ENCODE measurements at regions not wholly inside any gene's neighbourhood (a gene's known extent, or its start where the extent isn't known, plus 50 kb on each side); places are given as distances from the start of the nearest gene placed in this dataset.

DNA sequence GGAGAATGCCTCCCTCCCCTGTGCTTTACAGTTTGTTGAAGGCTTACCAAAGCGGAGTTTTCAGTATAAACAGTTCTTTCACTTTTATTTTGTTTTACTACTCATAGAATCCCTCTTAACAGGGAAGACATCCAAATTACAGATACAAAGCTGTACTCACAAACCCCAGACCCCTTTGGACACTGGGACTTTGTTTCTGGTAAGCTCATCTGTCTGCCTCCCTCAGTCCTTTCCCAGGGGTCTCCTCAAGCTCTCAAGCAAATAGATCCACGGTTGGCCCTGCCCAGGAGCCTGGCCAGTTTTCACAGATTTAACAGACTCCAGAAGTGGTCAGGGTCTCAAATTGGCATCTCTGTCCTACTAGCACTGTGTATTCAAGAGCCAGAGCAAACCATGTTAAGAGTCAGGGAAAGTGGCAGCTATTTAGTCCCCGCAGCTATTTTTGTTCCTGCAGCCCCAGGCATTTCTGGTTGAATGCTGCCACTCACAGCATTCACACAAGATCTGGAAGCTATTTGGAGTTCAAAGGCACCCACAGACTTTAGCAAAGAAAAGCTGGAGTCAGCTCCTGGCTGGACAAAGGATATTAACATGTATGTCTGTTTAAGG is 54.2 kb downstream of the TMEM100 start:
- DNase-seq: no peak

DNA sequence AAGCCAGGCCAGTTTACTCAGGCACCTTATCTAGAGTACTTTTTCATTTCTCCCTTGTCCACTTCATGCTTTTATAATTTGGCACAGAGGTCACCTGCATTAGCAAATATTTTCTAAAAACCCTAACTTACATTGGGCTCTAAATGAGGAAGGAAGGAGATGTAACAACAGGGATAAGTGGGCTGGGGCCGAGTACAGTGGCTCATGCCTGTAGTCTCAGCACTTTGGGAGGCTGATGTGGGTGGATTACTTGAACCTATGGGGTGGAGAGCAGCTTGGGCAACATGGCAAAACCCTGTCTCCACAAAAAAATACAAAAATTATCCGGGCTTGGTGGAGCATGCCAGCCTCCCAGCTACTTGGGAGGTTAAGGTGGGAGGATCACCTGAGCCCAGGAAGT is 55.9 kb downstream of the TMEM100 start:
- DNase-seq: no peak

DNA sequence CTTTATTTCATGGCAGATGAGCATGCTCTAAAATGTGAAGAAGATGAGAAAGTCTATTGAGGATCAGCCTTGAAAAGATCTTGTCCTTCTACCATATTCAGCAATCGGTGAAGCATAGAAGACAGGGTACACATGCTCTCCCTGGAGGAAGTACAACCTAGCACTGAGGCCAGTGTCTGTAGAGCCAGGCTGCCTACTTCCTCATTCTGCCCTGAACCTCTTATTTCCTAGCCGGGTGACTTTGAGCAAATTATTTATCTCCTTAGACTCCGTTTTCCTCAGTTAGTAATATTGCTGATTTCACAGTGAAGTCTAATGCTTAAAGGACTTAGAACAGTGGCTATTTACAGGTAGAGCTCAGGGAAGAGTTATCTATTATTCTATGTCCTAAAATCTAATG is 58.4 kb downstream of the TMEM100 start:
- no peak for DNase-seq

DNA sequence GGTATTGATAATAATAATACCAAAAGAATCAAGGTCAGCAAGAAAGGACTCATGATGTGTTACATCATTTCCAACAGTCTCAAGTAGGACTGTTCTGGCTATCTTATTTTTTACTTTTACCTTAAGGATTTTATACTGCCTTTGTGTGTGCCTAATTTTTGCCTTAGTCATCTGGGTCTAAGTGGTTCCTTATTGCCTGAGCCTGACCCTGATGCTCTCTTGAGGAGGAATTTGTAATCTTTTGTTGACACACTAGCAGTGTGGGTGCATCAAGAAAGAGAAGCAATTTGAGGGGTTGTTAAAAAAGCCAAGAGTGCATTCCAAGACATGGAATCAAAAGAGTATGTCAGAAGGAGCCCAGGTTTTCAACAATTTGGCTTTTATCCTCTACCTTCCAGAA is 59.3 kb downstream of the TMEM100 start:
- no peak for DNase-seq

DNA sequence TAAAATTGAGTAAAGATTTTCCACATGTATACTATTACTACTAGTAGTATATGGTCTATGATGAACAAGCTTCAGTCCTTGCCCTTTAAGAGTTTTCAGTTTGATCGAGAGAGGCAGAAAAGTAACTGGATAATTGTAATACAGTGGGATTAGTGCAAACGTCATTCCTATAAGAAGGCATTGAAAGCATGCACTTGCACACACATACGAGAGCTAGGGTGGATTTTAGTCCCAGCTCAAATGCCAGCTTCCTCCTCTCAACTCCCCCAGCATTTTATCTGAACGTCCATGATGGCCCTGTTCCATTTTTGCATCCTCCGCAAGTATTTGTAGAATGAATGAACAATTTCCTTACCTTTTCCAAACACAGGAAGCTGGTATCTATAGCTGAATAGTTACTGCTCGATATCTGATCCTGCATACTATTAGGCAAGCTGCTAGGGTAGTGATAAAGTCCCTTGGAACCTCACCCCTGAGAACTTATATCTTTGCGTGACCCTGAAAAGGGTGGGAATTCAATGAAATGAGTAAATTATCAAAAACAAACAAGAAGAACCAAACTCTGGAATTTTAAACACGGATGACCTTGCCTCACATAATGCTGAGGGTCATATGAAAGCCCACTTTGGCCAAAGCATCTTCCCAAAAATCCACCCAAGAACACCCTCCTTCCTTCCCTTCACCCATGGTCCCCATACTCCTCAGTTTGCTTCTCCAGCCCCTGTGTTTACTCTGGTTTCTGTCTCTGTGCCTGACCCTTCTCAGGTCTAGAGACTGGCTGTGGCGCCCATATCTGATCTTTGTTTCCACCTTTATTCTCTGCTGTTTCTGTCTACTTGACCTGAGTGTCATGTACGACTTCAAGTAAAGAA is 60.5 kb downstream of the TMEM100 start:
- no peak for DNase-seq

DNA sequence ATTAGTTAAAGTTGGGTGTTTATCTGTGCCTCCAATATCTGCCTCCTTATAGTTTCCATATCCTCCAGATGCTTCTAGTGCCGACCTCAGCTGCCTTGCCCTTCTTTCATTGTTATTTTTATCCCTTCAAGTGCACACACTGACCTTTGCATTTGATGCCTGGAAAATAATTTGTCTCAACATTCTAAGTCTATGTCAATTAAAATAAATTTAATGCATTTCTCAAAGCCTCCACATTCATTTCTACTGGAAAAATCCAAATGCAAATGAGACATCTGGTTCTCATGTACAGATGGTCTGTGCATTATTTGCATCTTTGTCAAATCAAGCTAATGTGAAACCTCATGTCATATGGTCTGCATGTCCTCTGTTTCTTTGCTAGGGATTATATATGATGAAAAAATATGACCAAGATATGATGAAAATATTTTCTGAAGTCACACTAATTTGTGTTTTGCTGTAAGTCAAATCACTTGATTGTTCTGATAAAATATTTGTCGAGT is 61.4 kb downstream of the TMEM100 start:
- no peak for DNase-seq

DNA sequence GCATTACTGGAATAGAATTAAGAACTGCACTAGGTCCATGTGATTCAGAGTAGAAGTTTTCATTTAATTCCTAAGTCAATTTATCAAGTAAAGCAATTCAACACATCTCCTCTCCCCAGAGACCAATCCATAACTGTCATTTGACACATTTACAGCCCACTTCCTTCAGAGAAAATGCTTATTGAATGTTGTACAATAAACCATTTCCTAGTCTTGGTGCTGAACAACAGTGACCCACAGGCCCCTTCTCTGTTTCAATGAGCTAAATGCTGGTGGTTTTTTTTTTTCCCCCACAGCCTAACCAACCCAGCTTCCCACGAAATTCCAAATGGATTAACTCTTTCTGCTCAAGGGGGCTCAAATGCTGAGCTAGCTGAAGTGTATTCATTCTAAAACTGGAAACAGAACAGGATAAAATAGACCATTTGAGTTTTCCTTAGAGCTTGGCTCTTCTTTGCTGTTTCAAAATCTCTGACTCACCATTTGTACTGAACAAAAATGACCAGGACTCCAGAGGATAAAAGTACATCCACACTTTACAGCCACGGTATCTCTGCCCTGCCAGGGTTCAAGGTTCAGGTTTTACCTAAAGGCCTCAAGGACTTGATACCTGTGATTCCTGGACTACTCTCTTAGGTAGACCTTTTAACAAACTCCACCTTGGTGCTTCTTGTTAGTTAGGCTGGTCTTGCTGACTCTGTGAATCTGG is 62.3 kb downstream of the TMEM100 start:
- DNase-seq: no peak

DNA sequence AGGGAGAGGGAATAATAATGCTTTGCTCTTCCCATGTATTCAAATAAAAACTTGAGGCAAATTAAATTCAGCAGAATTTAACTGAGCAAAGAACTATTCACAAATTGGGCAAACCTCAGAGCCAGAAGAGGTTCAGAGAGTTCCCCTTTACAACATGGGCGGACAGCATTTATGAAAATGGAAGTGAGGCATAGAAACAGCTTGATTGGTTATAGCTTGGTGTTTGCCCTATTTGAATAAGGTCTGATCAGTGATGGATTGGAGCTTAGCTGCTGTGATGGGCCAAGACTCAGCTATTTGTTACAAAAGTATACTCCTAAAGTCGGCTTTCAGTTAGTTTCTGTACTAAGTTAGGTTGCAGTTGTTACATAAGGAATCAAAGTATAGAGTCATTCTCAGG is 63.0 kb downstream of the TMEM100 start:
- DNase-seq: no peak

DNA sequence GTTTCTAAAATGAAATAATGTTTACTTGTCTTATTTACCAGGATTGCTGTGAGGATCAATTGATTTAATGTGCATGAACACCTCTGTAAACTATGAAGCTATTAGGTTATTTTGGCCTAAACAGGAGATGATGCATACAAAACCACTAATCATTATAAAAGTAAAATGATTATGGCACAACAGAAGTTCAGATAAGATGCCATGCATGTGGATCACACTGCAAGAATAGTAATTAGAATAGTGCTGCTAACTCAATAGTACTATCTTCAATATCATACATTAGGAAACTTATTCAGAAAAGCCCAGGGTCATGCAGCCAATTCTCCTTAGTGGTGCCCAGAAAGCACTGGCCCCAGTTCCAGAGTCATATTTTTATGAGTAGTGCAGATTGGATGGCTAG is 66.9 kb downstream of the TMEM100 start:
- no peak for DNase-seq

DNA sequence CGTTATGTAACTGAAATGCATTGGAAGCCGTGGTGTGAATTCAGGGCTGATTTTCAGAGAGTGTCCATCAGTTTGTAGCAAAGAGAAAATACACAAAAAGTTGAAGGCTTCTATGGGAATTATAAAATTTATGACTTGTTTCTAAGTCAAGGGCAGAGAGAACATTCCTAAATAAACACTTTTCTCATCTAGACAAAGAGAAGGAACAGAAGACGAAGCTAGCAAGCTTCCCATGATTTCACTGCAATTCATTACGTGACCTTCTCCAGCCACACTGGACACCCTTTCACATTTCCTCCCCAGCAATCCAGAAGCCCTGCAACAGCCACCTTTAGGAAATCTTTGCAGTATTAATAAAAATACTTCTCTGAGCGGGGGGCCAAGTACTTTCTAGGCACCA is 67.8 kb downstream of the TMEM100 start:
- DNase-seq: no peak

DNA sequence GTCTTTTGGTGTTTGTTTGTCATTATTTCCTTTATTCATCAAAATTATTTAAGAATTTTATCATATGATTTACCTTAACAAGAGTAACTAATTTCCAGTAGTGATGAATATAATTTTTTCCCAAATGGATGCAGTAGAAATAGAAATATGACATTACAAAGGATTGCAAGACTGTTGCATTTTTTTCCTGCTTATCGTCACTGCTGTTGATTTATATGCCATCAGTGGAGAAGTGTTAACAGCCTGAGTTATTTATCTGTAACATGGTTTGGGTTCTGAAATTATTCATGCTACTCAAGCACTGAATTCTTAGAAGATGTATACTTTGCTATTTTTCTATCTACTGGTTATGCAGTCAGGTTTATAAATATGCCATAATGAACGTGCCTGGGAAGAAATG is 68.6 kb downstream of the TMEM100 start:
- DNase-seq: no peak

DNA sequence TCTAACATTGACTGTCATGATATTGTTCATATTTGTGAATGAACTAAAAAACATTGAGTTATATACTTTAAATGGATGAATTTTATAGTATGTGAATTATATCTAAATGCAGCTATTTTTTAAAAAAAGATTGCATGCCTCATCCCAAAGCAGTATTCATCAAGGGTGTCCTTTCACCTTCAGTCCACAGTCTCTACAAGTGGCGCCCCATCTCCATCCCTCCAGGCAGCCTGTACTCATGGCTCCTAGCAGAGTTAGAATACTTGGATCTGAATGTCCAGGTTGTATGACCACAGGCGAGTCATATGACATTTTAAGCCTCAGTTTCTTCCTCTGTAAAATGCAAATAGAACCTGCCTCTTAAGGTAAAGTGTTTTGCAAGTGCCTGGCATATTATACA is 69.8 kb downstream of the TMEM100 start:
- DNase-seq: no peak

DNA sequence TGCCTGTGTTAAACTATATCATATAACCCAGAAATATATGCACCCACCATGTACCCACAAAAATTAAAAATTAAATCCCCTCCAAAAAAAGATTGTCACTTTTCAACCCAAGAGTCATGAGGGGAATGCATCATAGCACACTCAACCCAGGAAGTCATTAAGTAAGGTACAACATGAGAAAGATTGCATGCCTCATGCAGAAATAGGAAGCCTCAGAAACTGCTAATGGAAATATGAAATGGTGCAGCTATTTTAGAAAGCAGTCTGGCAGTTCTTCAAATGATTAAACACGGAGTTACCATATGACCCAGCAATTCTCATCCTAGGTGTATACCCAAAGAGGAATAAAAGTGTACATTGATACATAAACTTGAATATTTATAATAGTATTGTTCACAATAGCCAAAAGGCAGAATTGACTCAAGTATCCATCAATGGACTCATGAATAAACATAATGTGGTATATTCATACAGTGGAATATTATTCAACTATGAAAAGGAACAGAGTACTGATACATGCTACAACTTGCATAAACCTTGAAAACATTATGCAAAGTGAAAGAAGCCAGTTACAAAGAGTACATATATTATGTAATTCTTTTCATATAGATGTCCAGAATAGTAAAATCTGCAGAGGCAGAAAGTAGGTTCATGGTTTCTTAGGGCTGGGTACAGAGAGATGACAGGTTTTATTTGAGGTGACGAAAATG is 70.4 kb downstream of the TMEM100 start:
- no peak for DNase-seq

DNA sequence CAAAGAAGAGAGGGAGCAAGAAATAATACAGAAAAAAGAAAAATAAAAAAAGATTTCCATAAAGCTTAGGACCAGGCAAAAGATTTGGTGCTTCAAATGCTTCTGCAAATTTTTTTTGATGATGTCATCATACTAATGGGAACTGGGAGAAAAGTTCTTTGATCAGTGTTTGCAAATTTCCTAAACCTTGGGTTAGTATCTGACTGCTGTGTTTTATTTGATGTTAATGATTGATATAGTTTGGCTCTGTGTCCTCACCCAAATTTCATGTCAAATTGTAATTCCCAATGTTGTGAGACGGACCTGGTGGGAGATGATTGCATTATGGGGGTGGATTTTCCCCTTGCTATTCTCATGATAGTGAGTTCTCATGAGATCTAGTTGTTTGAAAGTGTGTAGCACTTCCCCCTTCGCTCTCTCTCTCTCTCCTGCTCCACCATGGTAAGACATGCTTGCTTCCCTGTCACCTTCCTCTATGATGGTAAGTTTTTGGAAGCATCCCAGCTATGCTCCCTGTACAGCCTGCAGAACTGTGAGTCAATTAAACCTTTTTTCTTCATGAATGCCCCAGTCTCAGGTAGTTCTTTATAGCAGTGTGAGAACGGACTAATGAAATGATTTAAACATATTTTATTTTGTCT is 72.6 kb downstream of the TMEM100 start:
- no peak for DNase-seq

DNA sequence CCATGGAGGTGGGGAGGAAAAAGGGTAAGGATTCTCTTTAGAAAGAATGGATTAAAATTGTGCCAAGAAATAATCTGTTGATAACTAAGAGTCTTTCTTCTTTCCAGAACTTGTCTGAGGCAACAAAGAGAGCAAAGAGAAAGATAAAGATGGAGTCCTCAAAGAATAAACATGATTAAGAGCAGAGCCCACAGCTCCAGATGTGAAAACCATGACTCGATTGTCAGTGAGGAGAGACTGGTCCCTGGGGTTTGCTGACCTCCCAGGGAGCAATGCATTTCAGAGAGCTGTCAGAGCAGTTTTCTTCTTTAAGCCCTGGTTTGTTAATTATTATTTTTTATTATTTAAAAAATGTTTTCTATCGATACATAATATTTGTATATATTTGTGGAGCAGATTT is 74.6 kb downstream of the TMEM100 start:
- DNase-seq: no peak

DNA sequence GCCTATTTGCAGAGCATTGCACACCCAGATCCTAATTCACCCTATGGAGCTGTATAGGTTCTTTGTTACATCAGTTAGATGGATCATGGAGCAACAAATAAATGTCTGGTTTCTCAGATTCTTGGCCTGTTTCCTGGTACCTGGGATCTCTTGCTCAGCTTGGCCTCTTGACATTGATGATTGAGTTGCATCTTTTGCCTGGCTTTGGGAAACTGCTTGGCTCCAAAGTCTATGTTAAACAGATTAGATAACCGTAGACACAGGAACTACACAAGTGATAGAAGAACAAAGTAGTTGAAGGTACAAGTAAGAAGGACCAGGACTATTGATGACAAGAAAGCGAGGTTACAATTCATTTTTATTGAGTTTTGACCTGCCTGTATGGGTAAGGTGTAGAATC is 77.3 kb downstream of the TMEM100 start:
- no peak for DNase-seq

DNA sequence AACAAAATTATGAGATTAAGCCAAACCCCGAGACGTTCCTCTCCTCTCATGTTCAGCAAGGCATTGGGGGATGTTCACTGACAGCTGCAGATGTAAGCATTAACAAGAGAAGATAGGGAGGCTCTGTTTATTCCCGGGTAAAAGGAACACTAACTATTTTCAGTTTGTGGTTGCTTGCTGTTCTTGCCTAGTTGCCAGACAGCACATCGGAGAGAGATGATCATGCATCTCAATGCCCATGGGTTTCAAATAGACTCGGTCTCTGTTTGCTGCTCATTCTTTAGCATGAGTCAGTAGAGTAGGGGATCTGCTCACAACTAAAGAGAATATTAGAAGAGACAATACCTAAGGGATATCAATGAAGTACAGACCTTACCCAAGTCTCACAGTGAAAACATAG is 78.3 kb downstream of the TMEM100 start:
- no peak for DNase-seq

DNA sequence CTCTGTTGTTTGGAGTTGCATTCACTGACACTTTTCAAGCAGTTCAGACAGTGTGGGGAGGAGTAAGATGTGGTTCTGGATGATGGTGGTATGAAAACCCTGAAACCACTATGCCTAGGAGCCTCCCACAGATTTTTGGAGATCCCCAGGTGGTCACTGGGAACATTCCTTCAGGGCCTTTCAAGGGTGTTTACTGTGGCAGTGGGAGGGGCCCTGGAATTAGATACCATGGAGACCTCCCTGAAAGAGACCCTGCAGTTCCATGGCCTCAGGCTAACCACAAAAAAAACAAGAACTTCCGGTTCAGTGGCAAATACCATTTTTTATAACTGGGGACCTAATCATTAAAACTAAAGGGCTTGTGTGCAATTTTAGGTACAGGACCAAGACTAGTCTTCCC is 79.9 kb downstream of the TMEM100 start:
- no peak for DNase-seq

DNA sequence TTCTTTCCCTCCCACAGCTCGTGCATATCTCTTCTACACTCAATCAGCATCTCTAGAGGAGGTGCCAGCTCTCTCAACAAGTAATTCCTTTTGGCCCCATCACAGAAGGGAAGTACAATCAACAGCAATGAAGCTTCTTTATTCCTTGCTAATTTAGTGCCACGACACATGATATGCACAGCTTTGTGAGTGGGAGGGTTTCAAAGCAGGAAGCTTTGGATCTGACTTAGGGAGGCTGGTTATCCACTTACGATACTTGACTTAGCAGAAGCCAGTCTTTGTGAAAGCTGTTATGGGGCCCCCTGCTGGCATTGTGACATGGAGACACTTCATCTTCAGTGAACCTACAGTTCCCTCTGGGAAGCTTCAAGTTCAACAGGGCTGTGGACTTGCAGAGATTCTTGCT is 81.0 kb downstream of the TMEM100 start:
- peak; percentile 22 for DNase-seq

DNA sequence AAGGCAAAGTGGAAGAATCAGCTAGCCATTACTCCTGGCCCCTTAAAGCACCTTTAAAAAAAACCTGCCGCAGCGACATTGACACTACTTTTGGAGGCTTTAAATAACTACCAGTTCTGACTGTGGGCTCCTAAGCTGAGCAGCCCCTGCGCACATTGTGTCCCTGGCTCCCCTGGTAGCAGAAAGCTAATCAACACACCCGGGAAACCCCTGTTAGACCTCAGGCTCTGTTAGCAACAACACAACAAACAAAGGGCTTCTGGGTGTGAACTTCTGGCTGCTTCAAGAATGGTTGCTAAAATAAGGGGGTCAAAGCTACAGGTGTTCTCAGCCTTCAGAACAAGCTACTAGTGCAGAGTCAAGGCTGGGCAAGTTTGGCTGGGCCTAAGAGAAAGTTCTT is 83.6 kb downstream of the TMEM100 start:
- DNase-seq: no peak

DNA sequence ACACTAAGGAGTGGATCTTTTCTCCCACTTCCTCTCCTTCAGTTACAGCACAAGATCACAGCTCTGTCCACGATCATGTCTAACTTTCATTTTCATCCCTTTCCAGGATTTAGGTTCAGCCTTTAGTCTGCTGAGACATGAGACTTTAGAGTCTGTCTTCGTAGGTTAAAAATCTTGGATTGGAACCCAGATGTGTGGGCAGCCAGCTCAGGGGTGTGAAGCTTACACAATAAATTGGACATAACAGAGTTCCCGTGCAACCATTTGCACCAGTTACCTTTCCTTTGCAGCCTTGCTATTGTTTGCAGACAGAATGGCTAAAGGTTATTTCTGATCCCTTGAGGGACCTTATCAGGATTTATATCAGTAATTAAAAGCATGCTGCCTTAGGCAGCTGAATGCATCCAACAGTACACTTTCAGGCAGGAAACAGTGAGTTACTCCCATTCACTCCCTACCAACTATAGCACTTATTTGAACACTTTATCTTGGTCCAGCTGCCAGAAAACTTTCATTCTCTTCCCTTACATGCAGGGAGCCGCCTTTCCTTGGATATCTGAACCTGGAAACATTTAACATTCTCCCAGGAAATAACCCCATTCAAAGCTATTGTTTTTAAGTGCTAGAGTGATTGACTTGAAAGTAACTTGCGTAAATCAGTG is 87.3 kb downstream of the TMEM100 start:
- peak; percentile 27 for DNase-seq

DNA sequence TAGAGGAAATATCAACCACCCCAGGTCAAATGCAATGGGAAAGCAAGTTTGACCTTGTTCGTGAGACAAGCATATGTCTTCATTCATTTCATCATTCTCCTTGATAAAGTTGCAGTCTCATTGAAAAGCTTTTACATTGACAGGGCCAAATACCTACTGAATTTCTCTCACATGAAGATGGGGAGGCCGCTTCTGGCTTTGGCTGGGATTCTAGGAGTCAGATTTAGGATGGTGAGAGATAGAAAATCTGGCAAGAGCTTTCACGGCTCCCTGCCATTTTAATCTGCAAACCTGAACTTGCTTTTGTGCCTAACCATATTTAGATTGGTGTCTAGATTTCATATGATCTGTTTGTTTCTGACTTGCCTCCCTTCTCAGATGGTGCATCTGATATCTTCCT is 88.0 kb downstream of the TMEM100 start:
- DNase-seq: no peak

All from DMS 273 treated with DMSO at 0.1 percent for 48 hours (cell line).